SKM-1 treated with dmso at 0.1 percent for 144 hours (cell line): ENCODE measurements at regions not wholly inside any gene's neighbourhood (a gene's known extent, or its start where the extent isn't known, plus 50 kb on each side); places are given as distances from the start of the nearest gene placed in this dataset.

ENCODE experiments used
- DNase-seq: peaks from one replicate; lab custom pipeline; 2025; ENCODE audit not compliant: unreplicated experiment; lab: John Stamatoyannopoulos, UW

- no peak for DNase-seq
Observed at GRCh38 chrX:110408949-110409588, 50.4 kb downstream of the RTL9 start.

DNA sequence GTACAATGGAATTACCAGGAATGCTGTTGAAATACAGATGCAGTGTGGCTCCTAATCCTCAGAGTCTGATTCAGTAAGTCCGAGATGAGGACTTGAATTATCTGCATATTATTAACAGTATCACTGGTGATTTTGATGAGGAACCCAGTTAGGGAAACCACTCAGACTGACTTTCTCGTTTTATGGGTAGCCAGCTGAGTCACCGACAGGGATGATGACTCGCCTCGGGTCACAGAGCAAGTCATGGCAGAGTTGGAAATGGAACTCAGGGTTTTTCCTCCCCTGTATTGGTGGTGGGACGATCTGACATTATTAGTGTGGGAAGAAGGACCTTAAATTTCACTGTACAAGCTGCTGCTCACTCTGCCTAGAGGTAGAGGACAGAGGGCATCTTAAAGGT, 51.3 kb downstream of the RTL9 start:
- no peak for DNase-seq

DNA sequence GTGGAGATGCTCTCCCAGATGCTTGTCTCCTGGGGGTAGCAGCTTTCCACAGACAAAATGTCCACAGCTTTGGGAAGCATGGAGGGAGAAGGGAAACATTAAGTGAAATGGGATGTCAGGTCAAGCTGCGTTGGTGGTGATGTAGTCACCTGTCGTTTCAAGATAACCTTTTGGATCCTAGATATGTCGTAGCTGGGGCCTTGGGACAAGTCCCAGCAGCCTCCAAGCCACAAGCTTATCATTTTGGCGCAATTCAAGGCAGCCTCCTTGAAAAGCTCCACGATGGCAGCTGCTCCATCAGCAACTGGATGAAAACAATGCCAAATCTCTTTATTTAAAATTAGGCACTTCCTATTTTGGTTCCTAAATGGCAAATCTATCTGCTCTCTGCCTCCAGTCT, 52.0 kb downstream of the RTL9 start:
- no peak for DNase-seq

- peak; percentile 41 for DNase-seq
Observed at GRCh38 chrX:110412971-110413726, 54.5 kb downstream of the RTL9 start.

DNA sequence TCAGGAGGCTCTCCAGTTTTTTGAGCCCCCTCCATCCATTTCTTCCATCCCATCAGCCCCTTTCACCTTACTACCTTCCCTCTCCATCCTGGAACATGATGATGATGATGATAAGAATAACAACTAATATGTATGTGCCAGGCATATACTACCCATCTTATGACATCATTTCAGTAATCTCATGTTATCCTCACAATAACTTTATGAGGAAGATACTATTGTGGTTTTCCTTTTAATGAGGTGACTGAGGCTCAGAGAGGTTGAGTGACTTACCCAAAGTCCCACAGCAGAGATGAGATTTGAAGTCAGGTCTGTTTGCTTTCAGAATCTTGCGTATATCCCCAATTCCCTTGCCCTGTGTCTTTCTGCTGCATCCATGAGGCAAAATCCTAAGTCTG, 55.1 kb downstream of the RTL9 start:
- no peak for DNase-seq

DNA sequence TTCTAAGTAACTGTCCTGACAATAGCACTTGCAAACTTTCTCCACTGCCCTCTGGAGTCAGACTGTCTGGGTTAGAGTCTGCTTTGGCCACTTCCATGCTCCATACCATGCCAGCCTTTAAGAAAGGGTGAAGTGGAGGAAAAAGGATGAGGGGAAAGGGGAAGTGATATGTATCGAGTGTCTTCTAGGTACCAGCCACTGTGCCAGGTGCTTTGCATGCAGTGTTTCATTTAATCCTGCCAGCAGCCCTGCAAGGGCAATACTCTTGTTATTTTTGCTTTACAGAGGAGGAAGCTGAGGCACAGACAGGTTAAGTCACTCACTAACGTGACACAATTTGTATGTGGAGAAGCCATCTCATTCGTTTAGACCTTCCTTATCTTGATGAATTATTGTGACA, 55.6 kb downstream of the RTL9 start:
- no peak for DNase-seq

- no peak for DNase-seq
Observed at GRCh38 chrX:110414679-110415439, 56.2 kb downstream of the RTL9 start.

GRCh38 chrX:110415440-110416170, 57.0 kb downstream of the RTL9 start:
- no peak for DNase-seq

- DNase-seq, result no peak
Observed at GRCh38 chrX:110417128-110417527, 58.5 kb downstream of the RTL9 start.

DNA sequence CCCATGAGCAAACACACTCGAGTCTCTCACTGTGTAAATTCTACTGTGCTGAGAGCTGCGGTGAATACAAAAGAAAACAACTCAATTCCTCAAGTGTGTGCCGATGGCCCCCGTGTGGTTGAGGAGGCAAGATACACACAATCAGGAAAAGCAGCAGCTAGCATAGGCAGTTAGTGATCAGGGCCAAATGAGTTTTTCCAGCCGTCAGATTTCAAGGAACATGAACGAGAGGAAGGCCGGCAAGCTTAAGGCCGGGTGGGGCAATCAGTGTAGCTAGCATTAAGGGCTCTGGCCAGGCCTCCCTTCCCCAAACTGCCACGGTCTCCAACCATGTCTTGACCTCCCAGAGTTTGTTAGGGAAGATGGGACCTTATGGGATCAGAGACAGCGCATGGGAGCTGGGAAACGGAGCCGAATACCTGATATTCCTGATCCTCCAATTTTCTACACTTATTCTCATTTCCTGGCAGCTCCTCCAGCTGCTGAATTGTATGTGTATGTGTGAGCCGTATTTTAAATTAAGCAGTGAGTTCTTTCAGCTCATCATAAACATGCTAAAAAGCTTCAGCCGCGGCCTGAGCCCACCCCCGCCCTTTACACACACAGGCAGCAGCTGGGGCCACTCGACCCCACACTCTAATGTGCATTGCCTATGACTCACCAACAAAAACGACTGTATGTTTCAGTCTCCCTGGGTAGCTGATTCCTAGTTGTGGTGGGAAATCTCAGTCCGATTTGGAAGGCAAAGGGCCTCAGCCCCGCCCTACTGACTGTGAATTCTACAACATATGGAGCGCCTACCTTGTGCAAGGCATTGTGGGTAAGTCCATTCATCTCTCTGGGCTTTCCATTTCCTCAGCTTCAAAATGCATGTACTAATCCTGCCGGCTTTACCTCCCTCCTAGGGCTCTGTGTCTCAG, 59.9 kb downstream of the RTL9 start:
- no peak for DNase-seq

GRCh38 chrX:110419512-110419911, 60.9 kb downstream of the RTL9 start:
- no peak for DNase-seq

DNA sequence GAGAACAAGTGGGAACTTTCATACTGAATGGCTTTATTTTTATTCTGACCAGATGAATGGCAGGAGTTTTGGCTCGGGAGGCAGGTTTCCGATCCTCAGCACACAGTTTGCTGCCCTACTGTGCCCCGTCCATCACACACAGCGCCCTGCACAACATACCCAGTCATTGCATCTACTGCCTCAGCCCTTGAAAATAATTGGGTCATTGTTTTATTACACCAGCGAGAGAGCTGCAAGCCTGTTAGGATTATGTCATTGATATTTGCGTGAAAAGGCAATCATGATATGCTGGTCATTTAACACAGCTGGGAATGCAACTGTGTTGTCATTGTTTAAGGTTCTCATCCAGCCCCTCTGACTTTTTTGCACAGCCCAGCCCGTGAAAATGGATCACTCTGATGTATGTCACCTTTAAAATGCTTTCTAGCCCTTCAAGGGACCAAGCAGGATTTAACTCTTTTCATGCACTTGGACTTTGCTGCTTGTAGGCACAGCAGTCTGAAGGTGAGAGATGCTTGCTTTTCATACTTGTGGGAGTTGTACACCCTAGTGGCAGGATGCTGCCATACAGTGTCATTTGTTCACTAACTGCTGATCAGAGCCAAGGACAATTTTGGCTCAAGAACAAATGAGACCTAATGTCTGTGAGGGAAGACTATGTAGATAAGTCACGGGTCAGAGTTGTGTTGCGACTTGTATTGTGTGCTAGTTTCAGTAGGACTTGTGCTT, 62.3 kb downstream of the RTL9 start:
- DNase-seq, result no peak

GRCh38 chrX:110421500-110422455, 63.1 kb downstream of the RTL9 start:
- no peak for DNase-seq

GRCh38 chrX:110425222-110426154, 66.8 kb downstream of the RTL9 start:
- no peak for DNase-seq

- no peak for DNase-seq
Observed at GRCh38 chrX:110426155-110426504, 67.5 kb downstream of the RTL9 start.

- no peak for DNase-seq
Observed at GRCh38 chrX:110427076-110427475, 68.4 kb downstream of the RTL9 start.

DNA sequence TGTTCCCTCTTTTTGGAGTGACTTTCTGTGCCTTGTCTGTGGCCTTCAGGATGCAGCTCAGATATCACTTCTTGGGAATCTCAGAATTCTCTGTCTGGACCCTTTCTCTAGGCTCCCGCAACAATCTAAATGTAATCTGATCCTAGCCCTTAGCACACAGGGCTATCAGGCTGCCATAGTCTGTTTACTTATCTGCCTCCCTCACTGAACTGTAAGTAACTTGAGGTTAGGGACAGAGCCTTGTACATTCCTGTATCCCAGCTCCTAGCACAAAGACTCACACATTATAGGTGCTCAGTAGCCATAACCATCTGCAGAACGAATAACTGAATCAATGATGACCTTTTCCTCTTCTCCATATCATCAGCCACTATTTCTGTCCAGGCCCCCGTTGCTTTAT, 69.5 kb downstream of the RTL9 start:
- DNase-seq, result no peak
